ENCODE measurements at regions not wholly inside any gene's neighbourhood (a gene's known extent, or its start where the extent isn't known, plus 50 kb on each side); places are given as distances from the start of the nearest gene placed in this dataset.

- no peaks in the 10 kb centered on the region for H3K36me3 ChIP-seq
- peak; percentile 35 for ATAC-seq
- intact Hi-C loops (cut with DNase I): no loop called here
- DNase-seq: no peak
- no peak overlapping the region for H3K4me3 ChIP-seq
- TF ChIP-seq CTCF (IDR thresholded peaks at IDR 0.05): no peak
- no peak overlapping the region for H3K27ac ChIP-seq
- H3K27me3 ChIP-seq: no peaks in the 10 kb centered on the region
- H3K4me1 ChIP-seq: no peaks in the 10 kb centered on the region
- no peaks in the 10 kb centered on the region for H3K9me3 ChIP-seq
Observed at GRCh38 chr5:139733698-139734538, 61.7 kb upstream of the PSD2 start.

DNA sequence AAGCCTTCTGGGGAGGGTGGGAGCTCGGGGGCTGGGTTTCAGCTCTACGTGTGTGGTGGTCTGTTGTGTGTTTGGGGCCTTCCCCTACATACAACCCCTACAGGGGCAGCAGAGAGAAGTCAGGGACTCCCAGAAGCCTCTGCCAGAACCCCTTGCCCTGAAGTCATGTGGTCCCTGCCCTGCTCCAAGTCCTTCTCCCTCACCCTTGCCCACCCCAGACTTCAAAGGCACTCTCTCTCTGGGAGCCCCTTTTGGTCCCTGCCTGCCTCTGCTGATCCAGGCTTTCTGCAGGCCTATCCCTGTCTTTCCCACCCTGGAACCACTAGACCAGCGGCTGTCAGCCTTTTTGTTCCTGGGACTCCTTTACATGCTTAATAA is 61.1 kb upstream of the PSD2 start:
- intact Hi-C loops (cut with DNase I): no loop called here
- DNase-seq (no peak), ATAC-seq (no peak)
- H3K36me3 ChIP-seq: no peaks in the 10 kb centered on the region
- no peaks in the 10 kb centered on the region for H3K4me1 ChIP-seq
- H3K27me3 ChIP-seq: no peaks in the 10 kb centered on the region
- TF ChIP-seq CTCF (IDR thresholded peaks at IDR 0.05): no peak
- H3K4me3 ChIP-seq: no peak overlapping the region
- H3K27ac ChIP-seq: no peak overlapping the region
- no peaks in the 10 kb centered on the region for H3K9me3 ChIP-seq

DNA sequence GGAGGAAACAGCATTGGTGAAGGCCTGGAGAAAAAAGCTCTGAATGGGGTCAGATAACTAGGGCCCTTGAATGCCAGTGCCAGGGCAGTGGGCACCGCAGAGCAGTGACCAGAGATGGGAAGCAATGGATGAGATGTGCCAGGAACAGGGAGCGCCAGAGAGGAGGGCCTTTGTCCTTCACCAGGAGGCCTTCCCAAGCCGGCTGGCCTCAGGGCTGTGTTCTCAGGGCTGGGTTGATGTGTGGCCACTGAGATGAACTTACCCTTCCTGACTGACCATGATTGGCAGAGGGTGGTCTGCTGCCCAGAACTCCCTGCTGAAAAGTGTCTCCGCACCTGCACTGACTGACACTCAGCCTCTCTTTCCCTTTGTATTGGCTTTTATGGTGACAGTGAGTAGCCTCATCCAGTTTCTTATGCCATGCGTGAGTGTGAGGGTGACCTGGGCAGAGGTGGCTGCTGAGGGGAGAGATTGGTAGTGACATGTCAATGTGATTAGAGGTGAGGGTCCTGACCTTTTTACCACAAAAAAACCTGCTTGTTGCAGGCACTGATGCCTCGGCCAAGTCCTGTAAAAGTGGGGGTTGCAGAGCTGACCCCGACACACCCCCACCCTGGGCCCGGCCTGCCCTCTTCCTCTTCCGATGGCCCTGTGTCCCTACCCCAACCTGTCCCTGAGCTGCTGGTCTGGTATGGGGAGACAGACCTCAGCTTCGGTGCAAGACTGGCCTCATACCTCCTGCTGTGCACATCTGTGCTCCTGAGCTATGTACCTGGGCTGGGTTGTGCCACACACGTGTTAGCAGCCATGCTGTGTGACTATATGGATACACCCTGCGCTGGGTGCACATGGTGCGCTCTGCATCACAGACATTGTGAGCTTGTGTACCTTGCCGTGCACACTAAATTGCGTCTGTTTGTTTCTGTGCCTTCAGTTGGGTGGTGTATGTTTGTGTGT is 57.1 kb upstream of the PSD2 start:
- Histone ChIP-seq H3K27ac (no peak overlapping the region), H3K9me3 (no peaks in the 10 kb centered on the region), H3K27me3 (no peaks in the 10 kb centered on the region), H3K36me3 (no peaks in the 10 kb centered on the region), H3K4me3 (no peak overlapping the region), H3K4me1 (no peaks in the 10 kb centered on the region)
- DNase-seq: no peak
- no peak for TF ChIP-seq CTCF (IDR thresholded peaks at IDR 0.05)
- ATAC-seq: no peak
- intact Hi-C loops (cut with DNase I): no loop called here

DNA sequence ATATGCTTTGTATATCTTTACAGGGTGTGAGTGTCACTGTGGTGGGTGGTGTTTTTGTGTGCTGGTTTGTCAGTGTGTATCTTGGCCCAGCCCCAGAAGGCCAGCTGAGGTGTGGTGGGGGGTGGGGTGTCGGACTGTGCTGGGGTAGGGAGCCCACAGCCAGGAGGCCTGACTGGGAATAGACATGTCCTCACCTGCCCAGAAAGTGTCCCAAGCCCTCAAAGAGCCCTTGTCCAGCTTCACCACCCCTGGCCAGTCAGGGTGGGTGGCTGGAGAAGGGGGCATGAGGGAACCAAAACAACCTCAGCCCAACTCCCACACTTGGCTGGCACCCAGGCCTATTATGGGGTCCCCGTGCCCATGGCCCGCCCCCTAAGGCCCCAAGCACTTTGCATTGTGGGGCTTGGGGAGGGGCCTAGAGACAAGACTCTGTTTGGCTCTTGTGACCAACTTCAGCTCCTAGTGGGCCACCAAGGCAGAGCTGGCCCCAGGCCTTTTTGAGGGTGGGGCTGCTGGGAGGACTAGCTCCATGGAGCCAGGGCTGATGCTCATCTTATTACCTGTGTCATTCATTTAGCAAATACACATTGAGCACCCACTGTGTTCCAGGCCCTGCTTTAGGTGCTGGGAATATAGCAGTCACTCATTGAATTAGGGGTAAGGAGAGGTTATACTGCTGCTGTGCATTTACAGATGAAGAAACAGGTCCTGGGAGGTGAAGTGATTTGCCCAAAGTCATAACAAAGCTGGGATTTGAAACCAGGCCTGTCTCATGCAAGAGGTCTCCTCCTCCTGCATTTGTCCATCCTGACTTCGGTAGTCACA is 56.2 kb upstream of the PSD2 start:
- Histone ChIP-seq H3K27ac (no peak overlapping the region), H3K27me3 (no peaks in the 10 kb centered on the region), H3K4me1 (no peaks in the 10 kb centered on the region), H3K4me3 (no peak overlapping the region), H3K9me3 (no peaks in the 10 kb centered on the region), H3K36me3 (no peaks in the 10 kb centered on the region)
- DNase-seq (no peak), ATAC-seq (no peak)
- no peak for TF ChIP-seq CTCF (IDR thresholded peaks at IDR 0.05)
- intact Hi-C loops (cut with DNase I): no loop called here

Data from upper lobe of right lung (tissue), 1 donor.